Activated gamma-delta T cell treated with anti-CD3 and anti-CD28 coated beads, Interleukin-2, amount 50 U/mL, for 16 hours (primary cell): ENCODE measurements at regions not wholly inside any gene's neighbourhood (a gene's known extent, or its start where the extent isn't known, plus 50 kb on each side); places are given as distances from the start of the nearest gene placed in this dataset.

Experiments
- DNase-seq: peaks from one replicate; pipeline ENCODE4 v3.0.0-alpha.2; 2020; ENCODE audit warnings: low read depth

GRCh38 chr3:188041193-188041592 is 112.8 kb upstream of the LPP start:
- DNase-seq, result no peak

DNA sequence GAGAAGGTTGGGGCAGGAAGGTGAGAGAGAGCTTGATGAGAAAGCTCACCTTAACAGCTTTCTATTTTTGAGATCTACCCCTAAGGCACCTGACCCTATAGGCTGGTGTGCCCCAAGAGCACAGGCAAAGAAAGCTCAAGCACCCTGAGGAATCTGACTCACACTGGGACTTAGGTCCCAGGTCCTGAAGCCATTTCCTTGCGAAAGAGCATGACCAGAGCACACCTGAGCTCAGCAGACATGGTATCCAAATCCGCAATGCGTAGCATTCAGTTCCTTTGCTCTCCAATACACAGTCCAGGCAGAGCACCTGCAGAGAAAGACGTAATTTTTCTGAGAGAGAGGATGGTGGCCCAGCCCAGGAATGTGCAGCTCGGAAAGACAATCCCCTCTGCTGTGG is 112.1 kb upstream of the LPP start:
- no peak for DNase-seq

DNA sequence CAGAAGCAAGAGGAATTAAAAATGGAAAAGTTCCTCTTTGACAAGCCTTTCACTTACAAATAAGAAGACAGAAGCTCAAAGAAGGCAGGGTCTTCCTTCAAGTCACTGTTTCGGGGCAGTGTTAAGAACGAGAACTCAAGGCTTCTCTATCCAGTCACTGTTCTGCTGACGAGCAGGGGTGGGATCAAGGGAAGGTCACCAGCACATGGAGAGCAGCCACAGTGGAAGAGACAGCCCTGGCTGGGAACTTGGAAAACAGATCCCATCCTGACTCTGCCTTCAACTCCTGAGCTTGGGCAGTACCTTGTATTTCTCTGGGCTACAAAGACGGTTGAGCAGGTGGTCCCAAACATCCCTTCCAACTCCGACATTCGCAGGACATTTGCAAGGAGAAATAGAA is 111.5 kb upstream of the LPP start:
- DNase-seq, result no peak

DNA sequence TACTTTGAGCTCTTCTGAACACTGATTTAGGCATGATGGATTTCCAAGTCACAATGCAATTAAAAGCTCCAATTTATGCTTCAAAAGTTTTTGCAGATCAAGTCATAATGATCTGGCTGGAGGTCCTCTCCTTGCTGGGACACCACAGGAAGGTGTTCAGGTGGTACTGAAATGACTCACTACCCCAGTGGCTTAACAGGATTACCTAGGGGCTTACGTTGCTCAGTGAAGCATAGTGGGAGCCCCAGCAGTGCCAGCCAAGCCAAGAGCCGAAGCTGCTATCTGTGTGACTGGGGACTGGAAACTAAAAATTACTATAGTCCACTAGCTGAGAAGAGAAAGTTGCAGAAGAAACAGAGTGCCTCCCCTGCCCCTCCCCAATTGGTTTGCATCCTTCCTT is 110.1 kb upstream of the LPP start:
- DNase-seq, result no peak

DNA sequence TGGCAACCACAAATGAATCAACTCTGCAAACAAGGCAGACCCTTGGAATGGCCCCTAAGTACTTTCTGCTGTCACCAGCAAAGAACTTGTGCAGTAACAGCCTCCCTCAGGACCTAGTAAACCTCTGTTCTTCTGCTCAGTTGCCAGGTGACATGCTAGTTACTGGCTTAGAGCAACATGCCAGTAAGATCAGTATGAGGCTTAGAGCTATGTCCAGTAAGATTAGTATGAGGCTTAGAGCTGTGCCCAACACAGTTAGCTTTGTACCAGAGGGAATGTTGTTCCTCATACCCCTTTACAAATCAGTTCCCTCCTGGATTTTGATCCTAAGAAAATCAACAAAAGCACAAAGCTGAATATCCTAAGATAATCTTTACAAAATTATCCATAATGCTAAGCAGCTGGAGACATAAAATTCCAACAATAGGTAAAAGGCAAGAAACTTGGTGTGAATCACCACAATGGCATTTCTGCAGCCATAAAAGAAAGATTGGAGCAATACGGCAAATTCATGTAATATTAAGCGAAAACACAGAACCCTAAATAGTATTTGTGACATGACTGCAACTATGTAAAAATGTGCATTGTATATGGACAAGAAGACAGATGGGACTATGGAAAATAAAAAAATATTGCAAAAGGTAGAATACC is 107.3 kb upstream of the LPP start:
- no peak for DNase-seq

- no peak for DNase-seq
Measured at GRCh38 chr3:188047536-188047935, 106.4 kb upstream of the LPP start.

GRCh38 chr3:188049606-188050530 is 104.1 kb upstream of the LPP start:
- DNase-seq, result no peak

DNA sequence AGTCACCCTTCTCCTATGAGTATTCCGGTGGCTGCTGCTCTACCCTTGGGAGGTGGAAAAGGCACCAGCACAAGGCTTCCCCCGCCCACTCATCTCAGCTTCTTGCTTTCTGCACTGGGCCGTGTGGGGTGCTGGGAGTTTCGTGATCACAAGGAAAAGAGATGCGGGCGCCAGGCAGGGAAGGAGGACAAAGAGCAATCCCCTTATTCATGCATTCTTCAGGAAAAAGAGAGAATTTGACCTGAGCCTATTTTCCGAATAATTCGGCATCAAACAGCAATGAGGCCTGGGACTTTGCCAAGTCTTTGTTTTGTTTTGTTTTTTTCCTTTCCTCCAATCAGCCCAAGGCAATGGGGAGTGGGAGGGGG is 102.2 kb upstream of the LPP start:
- no peak for DNase-seq

DNA sequence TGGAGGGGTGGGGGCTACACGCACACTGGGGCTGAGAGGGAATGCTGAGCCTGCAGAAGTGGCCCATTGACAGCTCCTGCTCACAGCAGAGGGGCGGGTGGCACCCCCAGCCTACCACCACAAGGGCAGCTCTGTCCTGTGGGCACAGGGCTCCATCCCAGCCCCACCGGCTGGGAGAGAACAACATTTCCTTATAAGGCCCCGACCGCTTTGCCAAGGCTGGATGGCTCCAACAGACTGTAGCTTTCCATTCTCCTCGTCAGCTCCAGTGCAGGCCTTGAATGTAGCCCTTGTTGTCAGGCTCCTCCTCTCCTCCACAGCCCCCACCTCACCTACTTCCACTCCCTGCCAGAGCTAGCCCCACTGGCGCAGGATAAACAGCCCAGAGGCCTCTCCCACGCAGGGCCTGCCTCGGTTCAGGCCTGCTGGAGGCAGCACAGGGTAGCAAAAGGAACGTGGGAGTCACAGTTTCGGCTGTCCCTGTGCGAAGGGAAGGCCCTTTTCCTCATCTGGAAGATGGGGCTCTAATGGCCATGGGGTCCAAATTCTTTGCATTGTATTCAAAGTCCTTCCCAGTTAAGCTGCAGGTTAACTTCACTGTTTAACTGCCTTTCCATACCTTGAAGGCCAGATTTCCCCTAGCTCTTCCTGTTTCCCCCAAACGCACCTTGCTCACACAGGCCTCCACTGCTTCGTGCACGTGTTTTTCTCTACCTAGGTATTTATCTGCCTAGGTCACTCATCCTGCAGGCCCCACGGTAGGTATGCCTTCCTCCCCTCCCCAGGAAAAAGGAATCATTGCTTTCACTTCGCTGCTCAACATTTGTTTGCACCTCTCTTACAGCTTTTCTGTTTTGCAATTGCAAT is 101.6 kb upstream of the LPP start:
- DNase-seq, result no peak

- DNase-seq, result no peak
Measured at GRCh38 chr3:188053036-188053340, 101.0 kb upstream of the LPP start.

DNA sequence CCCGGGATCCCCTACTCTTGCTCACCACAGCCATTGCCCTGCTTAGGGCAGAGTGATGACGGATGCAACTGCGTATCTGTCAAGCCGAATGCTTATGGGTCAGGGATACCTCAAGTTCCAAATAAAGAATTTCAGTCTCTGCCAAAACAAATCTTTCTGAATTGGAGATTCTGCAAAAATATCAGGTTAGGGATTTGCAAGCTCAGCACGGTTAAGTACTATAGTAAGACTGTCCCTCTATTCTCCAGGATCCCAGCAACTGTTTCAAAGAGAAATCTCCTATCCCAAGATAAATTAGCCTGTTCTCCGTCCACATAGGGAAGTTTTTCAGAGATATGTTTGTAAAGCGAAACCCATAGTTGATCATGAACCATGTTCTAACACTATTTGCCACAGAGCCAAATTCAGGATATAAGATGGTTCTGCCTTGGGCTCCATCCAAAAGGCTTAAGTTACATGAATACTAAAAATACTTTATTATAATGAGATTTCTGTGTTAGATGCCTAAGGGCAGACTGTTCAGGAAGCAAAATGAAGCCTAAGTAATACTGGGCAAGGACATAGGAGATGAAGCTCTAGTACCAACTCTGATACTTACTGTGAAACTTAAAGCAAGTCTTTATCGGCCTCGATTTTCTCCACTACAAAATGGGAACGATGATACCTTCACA is 100.1 kb upstream of the LPP start:
- no peak for DNase-seq

GRCh38 chr3:188054541-188054940 is 99.4 kb upstream of the LPP start:
- DNase-seq, result no peak

DNA sequence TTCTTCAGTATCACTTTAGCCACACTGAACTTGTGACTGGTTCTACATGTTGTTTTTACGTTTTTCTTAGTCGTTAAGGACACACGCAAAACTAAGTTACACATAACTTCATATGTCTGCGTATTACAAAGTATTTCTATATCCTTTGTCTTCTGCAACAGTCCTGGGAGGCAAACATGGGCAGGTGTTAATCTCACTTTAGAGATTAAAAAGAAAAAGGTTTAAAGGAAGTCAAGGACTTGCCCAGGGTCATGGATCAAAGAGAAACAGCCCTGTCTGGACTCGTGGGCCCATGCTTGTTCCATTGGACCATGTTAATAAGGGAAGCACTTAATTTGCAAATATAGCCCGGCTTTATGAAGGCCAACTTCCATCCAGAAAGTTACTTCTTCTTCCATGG is 98.6 kb upstream of the LPP start:
- no peak for DNase-seq

GRCh38 chr3:188057124-188057523 is 96.8 kb upstream of the LPP start:
- no peak for DNase-seq

- DNase-seq, result no peak
Measured at GRCh38 chr3:188058569-188059184, 95.3 kb upstream of the LPP start.

DNA sequence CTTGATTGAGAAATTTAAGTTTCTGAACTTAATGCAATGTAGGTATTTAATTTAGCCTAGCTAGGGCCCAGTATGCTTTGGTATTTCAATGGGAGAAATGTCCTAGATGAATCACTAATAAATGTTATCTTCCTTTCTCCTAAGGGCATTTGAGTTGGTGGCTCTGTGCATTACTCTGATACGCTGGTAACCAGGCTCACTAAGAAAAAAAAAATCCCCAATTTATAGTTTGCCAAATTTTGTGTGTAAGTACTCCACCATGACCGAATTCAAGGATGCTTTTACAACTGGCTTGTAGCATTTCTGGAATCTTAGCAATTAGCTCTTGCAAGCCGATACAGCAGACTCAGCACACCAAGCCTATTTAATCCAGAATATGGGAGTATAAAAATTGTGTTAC is 94.6 kb upstream of the LPP start:
- no peak for DNase-seq

DNA sequence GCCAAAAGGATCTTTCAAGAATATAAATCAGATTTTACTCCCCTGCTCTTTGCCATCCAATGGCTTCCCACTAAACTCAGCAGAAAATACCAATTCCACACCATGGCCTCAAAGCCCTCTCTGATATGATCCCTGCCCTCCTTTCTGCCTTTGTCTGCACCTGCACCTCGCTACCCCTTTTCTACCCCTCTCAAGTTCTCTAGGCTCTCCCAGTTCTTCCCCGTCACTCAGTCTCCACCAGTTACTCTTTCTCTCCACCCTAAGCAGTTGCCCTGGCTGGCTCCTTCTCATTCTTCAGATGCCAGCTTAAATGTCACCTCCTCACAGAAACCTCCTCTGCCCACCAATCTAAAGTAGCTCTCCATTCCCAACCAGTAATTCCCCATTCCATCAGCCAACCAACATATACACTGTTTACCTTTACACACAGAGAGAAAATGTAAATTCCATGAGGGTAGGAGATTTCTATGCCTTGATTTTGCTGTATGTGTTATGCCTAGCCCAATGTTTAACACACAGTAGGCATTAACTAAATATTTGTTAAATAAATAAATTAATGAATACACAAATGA is 93.6 kb upstream of the LPP start:
- no peak for DNase-seq

DNA sequence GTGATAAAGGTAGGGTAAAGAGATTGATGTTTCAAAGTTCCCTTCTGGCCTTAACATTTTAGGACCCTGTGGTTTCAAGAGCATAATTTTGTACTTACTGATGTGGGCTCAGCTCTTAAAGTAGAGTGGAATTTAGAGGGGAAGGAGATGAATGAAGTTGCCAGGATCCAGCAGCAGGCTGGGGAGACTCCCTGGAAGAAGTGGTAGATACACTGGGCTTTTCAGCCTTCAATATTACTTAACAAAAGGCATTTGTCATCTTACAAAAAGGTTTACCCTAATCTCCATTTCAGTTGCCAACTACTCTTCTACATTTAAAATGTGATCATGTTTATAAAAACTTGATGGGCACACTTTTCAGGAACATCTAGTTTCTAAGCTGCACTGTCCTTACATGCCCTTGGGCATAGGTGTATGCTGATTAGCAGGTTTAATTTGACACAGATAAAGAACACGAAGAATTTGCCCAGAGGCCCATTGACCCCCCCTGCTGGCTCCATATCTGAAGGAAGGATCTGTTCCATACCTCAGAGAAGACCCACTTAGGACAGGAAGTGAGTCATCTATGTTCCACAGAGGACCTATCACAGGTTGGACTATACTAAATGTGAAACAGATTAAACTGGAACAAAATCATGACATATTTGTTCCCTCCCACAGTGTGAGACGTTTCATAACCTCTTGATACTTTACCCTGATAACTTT is 93.0 kb upstream of the LPP start:
- DNase-seq, result peak; percentile 34

- DNase-seq, result no peak
Measured at GRCh38 chr3:188062216-188062615, 91.7 kb upstream of the LPP start.

DNA sequence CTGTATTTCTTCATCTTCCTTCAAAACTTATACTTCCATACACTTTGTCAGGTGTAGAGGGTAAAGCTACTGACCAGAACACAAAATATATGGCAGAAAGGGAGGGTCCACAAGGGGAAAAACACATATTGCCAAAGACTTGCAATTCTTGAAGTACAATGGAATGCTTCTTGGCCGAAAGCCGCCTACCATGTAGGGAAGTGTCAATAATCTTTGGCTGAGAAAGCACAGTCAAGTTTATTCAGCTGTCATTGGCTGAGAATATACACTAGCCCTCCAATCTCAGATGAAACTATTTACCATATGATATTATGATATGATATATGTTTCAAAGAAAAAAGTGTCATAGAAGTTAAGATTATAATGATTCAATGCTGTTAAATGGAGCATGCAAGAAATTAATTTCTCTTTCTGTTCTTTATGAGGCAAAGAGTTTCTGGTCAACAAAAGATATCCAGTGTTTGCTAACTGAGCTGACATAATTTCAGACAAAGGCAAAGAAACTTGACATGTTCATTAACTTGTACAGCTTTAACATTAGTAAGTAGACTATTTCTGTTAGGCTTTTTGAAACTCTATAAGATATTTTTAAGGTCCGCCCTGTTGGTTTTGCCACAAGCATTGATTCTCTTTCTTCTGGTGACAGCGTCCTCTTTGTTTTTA is 89.0 kb upstream of the LPP start:
- DNase-seq, result no peak
